Breast epithelium (tissue), 4 donors: ENCODE measurements at regions not wholly inside any gene's neighbourhood (a gene's known extent, or its start where the extent isn't known, plus 50 kb on each side); places are given as distances from the start of the nearest gene placed in this dataset.

Experiments
- DNase-seq, 2 donors: peaks; one replicate each; pipeline ENCODE4 v3.0.0-alpha.2; 2019; ENCODE audit warnings: low spot score in 2 of 2
- H3K27ac ChIP-seq, 2 donors: fragments of 200-600 bp; sonication (generic) in 1 of 2; one replicate each; pipeline ENCODE4 v1.5.1; 2016 to 2019; ENCODE audit warnings: mild to moderate bottlenecking in 1 of 2
- H3K27me3 ChIP-seq, 2 donors: fragments of 200-600 bp; sonication (generic) in 1 of 2; one replicate each; pipeline versions ENCODE4 v1.5.1 to v1.6.0; 2017 to 2019; ENCODE audit warnings: control low read depth in 1 of 2, mild to moderate bottlenecking in 1 of 2
- H3K36me3 ChIP-seq: fragments of 200-600 bp; one replicate; pipeline ENCODE4 v1.5.1; 2019
- H3K4me1 ChIP-seq, 2 donors: fragments of 200-600 bp; sonication (generic); one replicate each; pipeline ENCODE4 v1.5.1; 2016 to 2019; ENCODE audit warnings: control low read depth in 1 of 2
- H3K4me3 ChIP-seq, 3 donors: fragments of 200-600 bp; sonication (generic); 1 replicate in 2 of 3; 2 replicates in 1 of 3; pipeline ENCODE4 v1.5.1; 2016 to 2019; ENCODE audit warnings: mild to moderate bottlenecking in 3 of 3, moderate library complexity in 2 of 3
- H3K9me3 ChIP-seq, 2 donors: fragments of 200-600 bp; sonication (generic) in 1 of 2; one replicate each; pipeline ENCODE4 v1.5.1; 2016 to 2019; ENCODE audit warnings: control low read depth in 1 of 2
- CTCF ChIP-seq, 3 donors: fragments of 450-650 bp; IDR thresholded peaks; one replicate each; pipeline ENCODE4 v1.5.1; 2016 to 2017; ENCODE audit warnings: antibody characterized with exemption in 3 of 3, mild to moderate bottlenecking in 3 of 3, moderate library complexity in 3 of 3
- POLR2A ChIP-seq: fragments of 450-650 bp; IDR thresholded peaks from one replicate; pipeline ENCODE4 v1.6.1; 2016; ENCODE audit warnings: antibody characterized with exemption, mild to moderate bottlenecking, moderate library complexity
- POLR2AphosphoS5 ChIP-seq, 3 donors: sonication (generic); formaldehyde crosslinking; IDR thresholded peaks; one replicate each; pipeline ENCODE4 v1.6.1; 2017; ENCODE audit warnings: antibody characterized with exemption in 3 of 3
- intact Hi-C: fragments of 100-400 bp; cut with DNase I; formaldehyde crosslinking; loops from one replicate; pipeline ENCODE4 v1.15.1; 2023; ENCODE audit warnings: low total_unique reads

- no peak for DNase-seq
- TF ChIP-seq POLR2A (no peak), CTCF (IDR thresholded peaks at IDR 0.05) (no peak), POLR2AphosphoS5 (IDR thresholded peaks at IDR 0.05) (no peak)
- Histone ChIP-seq H3K4me1 (no peaks in the 10 kb centered on the region), H3K27ac (no peak overlapping the region), H3K36me3 (no peaks in the 10 kb centered on the region), H3K9me3 (peaks cover 0 to 5% of the 10 kb centered on the region in 2 donors), H3K4me3 (no peak overlapping the region), H3K27me3 (no peaks in the 10 kb centered on the region)
- intact Hi-C loops, result no loop called here
These were observed 307.9 kb downstream of the CSNK1G3 start for GRCh38 chr5:123819833-123820232.

GRCh38 chr5:123819386-123819785 is 307.4 kb downstream of the CSNK1G3 start:
- DNase-seq, result no peak
- TF ChIP-seq CTCF (IDR thresholded peaks at IDR 0.05), result no peak
- no peak for TF ChIP-seq POLR2A
- no peak for TF ChIP-seq POLR2AphosphoS5 (IDR thresholded peaks at IDR 0.05)
- intact Hi-C loops, result no loop called here
- Histone ChIP-seq H3K36me3 (no peaks in the 10 kb centered on the region), H3K4me3 (no peak overlapping the region), H3K27me3 (no peaks in the 10 kb centered on the region), H3K9me3 (peaks cover 0 to under 1% of the 10 kb centered on the region in 2 donors), H3K27ac (no peak overlapping the region), H3K4me1 (no peaks in the 10 kb centered on the region)

- Histone ChIP-seq H3K9me3 (no peaks in the 10 kb centered on the region), H3K4me1 (no peaks in the 10 kb centered on the region), H3K27ac (no peak overlapping the region), H3K36me3 (no peaks in the 10 kb centered on the region), H3K4me3 (no peak overlapping the region), H3K27me3 (no peaks in the 10 kb centered on the region)
- no peak for DNase-seq
- intact Hi-C loops, result no loop called here
- TF ChIP-seq CTCF (IDR thresholded peaks at IDR 0.05) (no peak), POLR2A (no peak), POLR2AphosphoS5 (IDR thresholded peaks at IDR 0.05) (no peak)
These were observed 305.3 kb downstream of the CSNK1G3 start for GRCh38 chr5:123817267-123817666.

GRCh38 chr5:123814801-123815470 is 303.0 kb downstream of the CSNK1G3 start:
- intact Hi-C loops, result no loop called here
- TF ChIP-seq POLR2AphosphoS5 (IDR thresholded peaks at IDR 0.05) (no peak), POLR2A (no peak), CTCF (IDR thresholded peaks at IDR 0.05) (no peak)
- no peak for DNase-seq
- no peak overlapping the region for H3K27ac ChIP-seq
- no peaks in the 10 kb centered on the region for H3K9me3 ChIP-seq
- no peaks in the 10 kb centered on the region for H3K36me3 ChIP-seq
- no peaks in the 10 kb centered on the region for H3K27me3 ChIP-seq
- no peak overlapping the region for H3K4me3 ChIP-seq
- H3K4me1 ChIP-seq, result no peaks in the 10 kb centered on the region

- intact Hi-C loops, result no loop called here
These were observed 302.1 kb downstream of the CSNK1G3 start for GRCh38 chr5:123813937-123814624.

More at GRCh38 chr5:123813937-123814624, 302.1 kb downstream of the CSNK1G3 start:
- Histone ChIP-seq H3K4me3 (no peak overlapping the region), H3K9me3 (no peaks in the 10 kb centered on the region), H3K4me1 (no peaks in the 10 kb centered on the region), H3K27ac (no peak overlapping the region), H3K36me3 (no peaks in the 10 kb centered on the region), H3K27me3 (no peaks in the 10 kb centered on the region)
- no peak for TF ChIP-seq POLR2AphosphoS5 (IDR thresholded peaks at IDR 0.05)
- no peak for TF ChIP-seq CTCF (IDR thresholded peaks at IDR 0.05)
- TF ChIP-seq POLR2A, result no peak
- no peak for DNase-seq
